GM18858 (cell line): ENCODE measurements at regions not wholly inside any gene's neighbourhood (a gene's known extent, or its start where the extent isn't known, plus 50 kb on each side); places are given as distances from the start of the nearest gene placed in this dataset.
"Not testable (repeated sequence)": the region's sequence is repeated elsewhere in the genome, so short reads cannot be mapped to it uniquely, and the experiment has no call there.

Source experiments
- ATAC-seq: cut with Tn5 transposase; IDR thresholded peaks from one replicate; pipeline ENCODE4 v1.9.1; 2021; ENCODE audit not compliant: unreplicated experiment

DNA sequence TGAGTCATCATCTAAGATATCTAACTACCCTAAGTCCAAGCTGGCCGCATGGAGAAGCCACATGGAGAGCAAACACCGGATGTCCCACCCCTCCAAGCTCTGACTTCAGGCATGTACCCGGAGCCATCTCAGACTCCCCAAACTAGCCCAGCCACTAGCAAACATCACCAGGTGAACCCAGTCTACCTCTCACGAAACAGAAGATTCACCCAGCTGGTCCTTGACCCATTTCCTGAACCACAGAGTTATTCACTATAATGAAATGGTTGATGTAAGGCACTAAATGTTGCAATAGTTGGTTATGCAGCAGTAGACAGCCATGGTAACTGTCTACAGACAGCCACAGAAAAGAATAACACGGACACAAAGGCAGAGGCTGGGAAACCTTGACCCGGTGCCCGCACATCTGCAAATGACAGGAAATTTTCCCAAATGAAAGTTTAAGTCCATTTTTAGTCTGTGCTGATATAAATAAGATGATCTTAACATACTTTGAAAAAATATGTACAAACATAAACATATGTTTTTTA is 265.5 kb upstream of the ATP10A start:
- no peak for ATAC-seq

DNA sequence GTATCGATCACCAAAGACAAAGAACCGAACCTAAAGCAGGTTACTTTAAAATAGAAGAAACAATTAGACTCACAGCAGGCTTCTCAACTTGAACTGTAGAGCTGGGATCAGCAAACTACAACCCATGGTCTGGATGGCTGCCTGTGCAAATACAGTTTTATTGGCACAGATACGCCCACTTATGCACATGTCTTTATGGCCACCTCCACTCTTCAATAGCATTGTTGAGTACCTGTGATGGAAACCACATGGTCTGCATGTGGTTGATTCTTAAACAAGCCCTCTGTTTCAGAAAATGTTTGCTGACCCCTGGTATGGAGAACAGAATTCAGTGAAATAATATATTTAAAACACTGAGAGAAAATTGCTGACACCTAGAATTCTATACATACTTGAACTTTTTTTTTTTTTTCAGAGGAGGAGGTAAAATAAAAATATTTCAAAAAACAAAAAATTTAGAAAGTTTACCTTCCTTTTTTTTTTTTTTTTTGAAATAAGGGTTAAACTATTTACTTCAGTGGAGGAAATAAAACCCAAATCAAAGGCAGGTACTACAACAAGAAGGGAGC is 263.8 kb upstream of the ATP10A start:
- ATAC-seq, result no peak

GRCh38 chr15:26126070-26126469 is 262.9 kb upstream of the ATP10A start:
- no peak for ATAC-seq

DNA sequence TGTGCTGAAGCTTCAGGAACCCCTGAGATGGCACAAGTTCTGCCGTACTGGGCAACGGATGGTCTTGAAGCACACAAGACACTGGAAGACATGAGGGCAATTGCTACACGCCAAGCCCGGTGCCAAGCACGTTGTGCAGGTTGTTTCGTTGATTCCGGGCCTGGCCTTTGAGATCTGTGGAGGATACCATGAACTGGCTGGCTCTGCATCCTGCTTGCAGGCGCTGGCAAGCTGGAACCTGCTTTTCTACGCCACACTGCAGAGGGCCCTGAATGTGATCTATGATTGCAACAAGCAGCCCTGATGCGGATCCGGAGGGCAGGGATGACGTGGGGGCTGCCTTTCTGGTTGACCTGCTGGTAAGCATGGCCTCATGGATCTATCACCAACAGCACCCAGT is 262.5 kb upstream of the ATP10A start:
- ATAC-seq, result no peak

GRCh38 chr15:26119322-26119721 is 256.2 kb upstream of the ATP10A start:
- ATAC-seq, result no peak

GRCh38 chr15:26115229-26115943 is 252.3 kb upstream of the ATP10A start:
- ATAC-seq, result no peak

- ATAC-seq, result not testable (repeated sequence)
Observed at GRCh38 chr15:26114128-26114527, 251.0 kb upstream of the ATP10A start.

- no peak for ATAC-seq
Observed at GRCh38 chr15:26113296-26113695, 250.2 kb upstream of the ATP10A start.

DNA sequence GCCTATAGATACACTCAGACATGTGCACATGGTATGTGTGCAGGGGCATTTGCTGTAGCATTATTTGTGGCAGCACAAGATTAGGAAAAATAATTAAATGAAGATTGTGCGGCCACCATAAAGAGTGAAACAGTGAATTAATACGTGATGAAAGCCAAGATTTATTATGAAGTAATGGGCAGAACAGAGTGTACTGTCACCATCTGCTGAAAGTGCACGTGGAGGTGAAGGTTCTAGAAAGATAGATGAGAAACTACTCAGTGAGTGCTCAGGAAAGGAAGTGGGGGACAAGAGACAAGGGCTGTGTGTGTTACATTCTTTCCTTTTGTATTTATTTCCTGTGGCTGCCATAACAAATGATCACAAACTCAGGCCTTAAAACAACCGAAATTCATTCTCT is 246.1 kb upstream of the ATP10A start:
- ATAC-seq, result no peak

DNA sequence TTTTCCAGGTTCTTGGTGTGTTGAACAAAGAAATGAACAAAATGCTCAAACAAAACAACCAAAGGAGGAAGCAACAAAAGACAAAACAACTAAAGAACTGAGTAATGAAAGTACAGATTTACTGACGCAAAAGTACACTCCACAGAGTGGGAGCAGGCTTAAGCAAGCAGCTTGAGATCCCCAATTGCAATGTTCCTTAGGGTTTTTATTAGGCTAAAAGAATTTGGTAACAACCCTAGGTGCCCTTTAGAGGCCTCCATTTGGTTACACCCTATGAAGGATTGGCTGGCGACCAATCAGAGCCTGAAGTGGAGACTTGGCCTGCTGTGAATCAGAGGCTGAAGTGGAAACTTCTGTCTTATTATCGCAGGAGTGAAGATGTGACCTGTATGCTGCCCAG is 243.4 kb upstream of the ATP10A start:
- no peak for ATAC-seq

DNA sequence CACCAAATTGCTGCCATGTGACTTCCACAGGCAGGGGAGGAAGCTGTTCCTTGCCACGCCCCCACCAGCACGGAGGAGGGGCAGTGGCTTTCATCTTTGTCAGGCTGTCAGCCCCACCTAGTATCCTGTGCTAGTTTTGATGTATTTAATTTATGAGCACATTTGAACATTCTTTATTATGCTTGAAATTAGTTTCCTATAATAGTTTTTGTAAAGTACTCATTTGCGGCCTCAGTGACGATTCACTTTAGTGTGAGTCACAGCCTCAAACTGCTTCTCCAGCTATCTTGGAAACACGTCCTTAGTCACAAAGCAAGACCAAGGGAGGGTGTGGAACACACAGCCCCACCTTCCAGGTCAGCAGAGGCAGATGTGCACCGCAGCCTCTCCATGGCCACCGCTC is 239.9 kb upstream of the ATP10A start:
- ATAC-seq, result no peak

GRCh38 chr15:26102365-26102764 is 239.2 kb upstream of the ATP10A start:
- ATAC-seq, result no peak

GRCh38 chr15:26101443-26101842 is 238.3 kb upstream of the ATP10A start:
- ATAC-seq, result no peak

GRCh38 chr15:26098801-26099200 is 235.7 kb upstream of the ATP10A start:
- no peak for ATAC-seq

DNA sequence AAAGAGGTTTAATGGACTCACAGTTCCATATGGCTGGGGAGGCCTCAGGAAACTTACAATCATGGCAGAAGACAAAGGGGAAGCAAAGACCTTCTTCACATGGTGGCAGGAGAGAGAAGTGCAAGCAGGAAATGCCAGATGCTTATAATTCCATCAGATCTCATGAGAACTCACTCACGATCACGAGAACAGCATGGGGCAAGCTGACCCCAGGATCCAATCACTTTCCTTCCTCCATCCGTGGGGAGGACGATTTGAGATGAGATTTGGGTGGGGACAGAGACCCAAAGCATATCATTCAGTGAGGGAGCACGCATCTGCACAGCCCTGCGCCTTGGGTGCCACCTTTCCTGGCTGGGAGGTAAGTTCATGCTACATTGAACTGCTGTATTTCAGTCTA is 234.1 kb upstream of the ATP10A start:
- ATAC-seq, result no peak

DNA sequence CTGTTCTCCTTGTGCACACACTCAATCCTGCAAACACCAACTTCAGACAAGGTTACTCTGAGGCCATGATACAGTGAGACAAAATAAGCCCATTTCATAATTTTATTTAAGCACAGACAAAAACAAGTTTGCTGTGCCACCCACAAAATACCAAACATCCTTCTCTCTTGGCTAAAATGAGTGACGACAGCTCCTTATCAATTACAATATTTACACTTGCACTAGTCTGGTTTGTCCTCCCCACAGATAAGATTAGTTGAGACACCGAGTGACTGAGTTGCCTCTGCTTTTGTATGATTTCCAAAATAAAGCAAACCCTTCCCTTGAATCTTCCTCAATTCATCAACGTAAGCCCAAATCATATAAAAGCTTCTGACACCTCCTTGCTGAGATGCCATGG is 233.5 kb upstream of the ATP10A start:
- ATAC-seq, result no peak

DNA sequence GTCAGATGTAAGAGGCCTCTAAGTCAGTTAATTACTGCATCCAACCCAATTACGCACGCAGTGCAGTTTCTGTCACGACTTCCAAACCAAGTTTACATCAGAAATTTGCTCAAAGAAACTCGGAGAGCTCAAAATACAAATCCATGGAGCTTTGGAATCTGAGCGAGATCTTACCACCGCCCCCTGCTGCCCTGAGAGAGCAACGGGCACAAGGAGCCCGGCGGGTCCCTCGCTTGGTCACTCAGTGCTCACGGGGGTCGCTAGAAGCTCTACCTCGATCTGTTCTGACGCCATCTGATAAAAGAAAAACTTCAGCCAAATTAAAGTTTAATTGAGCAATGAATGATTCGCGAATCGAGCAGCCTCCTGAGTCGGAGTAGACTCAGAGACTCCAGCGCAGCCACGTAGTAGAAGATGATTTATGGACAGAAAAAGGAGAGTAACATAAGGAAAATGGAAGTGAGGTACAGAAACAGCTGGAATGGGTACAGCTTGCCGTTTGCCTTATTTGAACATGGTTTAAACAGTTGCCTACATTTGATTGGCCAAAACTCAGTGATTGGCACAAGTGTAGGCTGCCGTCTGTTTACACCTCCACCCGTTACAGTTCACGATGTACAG is 232.7 kb upstream of the ATP10A start:
- ATAC-seq, result no peak

DNA sequence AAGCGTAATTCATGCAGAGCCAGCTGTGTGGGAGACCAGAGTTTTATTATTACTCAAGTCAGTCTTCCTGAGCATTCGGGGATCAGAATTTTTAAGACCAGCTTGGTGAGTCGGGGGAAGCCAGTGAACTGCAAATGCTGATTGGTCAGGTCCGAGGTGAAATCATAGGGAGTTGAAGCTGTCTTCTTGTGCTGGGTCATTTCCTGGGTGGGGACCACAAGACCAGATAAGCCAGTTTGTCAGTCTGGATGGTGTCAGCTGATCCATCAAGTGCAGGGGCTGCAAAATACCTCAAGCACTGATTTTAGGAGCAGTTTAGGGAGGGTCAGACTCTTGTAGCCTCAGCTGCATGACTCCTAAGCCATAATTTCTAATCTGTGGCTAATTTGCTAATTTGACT is 228.1 kb upstream of the ATP10A start:
- no peak for ATAC-seq

DNA sequence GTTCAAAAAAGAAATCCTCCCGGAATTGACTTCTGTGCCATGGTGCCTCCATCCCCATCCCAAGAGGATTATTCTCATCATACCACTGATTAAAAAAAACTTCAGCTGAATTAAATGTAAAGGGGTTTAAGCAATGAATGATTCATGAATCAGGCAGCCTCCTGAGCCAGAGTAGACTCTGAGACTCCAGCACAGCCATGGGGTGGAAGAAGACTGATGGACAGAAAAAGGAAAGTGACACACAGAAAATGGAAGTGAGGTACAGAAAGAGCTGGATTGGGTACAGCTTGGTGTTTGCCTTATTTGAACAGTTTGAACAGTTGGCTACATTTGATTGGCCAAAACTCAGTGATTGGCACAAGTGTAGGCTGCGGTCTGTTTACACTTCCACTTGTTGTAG is 224.8 kb upstream of the ATP10A start:
- ATAC-seq, result no peak

- no peak for ATAC-seq
Observed at GRCh38 chr15:26087395-26087794, 224.3 kb upstream of the ATP10A start.

DNA sequence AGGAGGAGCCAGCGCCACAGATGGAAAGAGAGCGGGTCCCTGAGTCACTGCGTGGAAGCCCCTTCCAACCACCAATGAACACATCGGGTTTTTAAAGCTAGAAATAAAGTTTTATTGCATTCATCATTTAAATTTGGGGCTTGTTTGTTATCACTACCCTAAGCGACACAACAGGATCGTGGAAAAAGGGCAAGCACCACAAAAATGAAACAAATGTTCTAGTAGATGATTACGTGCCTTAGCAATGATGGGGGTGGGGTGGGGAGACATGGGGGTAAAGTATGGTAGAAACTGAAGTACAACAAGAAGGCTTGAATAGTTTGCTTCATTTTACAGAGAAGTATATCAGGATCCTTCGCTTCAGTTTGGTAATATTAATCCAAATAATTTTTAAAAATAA is 221.6 kb upstream of the ATP10A start:
- ATAC-seq, result no peak

- no peak for ATAC-seq
Observed at GRCh38 chr15:26083896-26084295, 220.8 kb upstream of the ATP10A start.
